ENCODE measurements at regions not wholly inside any gene's neighbourhood (a gene's known extent, or its start where the extent isn't known, plus 50 kb on each side); places are given as distances from the start of the nearest gene placed in this dataset.

DNA sequence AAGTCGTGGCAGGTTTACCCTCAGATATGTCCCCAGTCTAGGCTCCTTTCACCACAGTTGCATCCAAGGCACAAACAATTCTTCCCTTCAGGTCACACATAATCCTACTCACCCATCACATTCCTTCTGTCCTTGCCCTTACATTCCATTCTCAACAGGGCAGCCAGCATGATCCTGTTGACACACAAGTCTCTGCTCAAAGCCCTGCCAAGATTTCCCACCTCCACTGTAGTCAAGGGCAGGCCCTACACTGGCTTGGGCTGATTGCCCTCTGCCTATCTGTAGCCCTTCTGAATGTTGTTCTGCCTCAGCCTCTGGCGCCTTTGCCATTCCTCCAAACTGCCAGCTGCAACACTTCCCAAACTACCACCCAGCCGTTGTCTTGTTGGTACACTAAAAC lies 187.9 kb upstream of the AKR1E2 start (continued):
- no peak for TF ChIP-seq HOXD13 (CRISPR knock-in tag; IDR thresholded peaks at IDR 0.05; ENCODE audit: borderline replicate concordance)
- TF ChIP-seq ZNF157 (tag by site-specific recombination; IDR thresholded peaks at IDR 0.05), result no peak
- TF ChIP-seq ZNF350 (tag by site-specific recombination; IDR thresholded peaks at IDR 0.05), result no peak
- TF ChIP-seq ZBTB17 (tag by site-specific recombination; IDR thresholded peaks at IDR 0.05), result no peak
- TF ChIP-seq ZNF473 (tag by site-specific recombination; IDR thresholded peaks at IDR 0.05), result no peak
- no peak for TF ChIP-seq ZFP37 (tag by site-specific recombination; IDR thresholded peaks at IDR 0.05)

DNA sequence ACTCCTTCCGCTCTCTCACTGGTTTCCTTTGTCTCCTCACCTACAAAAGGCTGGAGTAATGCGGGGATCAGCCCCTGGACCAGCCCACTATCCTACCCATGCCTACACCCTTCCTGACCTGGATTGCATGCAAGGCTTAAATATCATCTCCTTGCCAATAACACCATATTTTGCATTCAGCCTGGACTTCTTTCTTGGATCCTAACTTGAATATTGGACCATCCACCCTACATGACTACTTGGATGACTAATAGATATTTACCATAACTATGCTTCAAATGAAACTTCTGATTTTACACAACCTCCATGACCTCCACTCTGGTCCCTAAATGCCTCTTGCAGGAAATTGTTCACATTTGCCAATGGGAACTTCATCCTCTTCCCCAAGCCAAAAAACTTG lies 188.3 kb upstream of the AKR1E2 start:
- Histone ChIP-seq H3K4me3 (ENCODE audit: low read depth, low read length) (no peak overlapping the region), H3K27ac (ENCODE audit: extremely low read depth, low read depth, low read length) (no peak overlapping the region), H3K9me3 (ENCODE audit: control insufficient read depth, insufficient read depth, low read depth, low read length) (no peaks in the 10 kb centered on the region), H3K36me3 (ENCODE audit: control insufficient read depth in 2 of 2, insufficient read depth in 1 of 2, low read length in 2 of 2) (no peaks in the 10 kb centered on the region), H3K4me1 (ENCODE audit: control insufficient read depth, insufficient read depth, low read length) (no peaks in the 10 kb centered on the region)
- ChIA-PET CTCF (no interaction called here), POLR2A (no interaction called here)
- TF ChIP-seq, protein P1, sequence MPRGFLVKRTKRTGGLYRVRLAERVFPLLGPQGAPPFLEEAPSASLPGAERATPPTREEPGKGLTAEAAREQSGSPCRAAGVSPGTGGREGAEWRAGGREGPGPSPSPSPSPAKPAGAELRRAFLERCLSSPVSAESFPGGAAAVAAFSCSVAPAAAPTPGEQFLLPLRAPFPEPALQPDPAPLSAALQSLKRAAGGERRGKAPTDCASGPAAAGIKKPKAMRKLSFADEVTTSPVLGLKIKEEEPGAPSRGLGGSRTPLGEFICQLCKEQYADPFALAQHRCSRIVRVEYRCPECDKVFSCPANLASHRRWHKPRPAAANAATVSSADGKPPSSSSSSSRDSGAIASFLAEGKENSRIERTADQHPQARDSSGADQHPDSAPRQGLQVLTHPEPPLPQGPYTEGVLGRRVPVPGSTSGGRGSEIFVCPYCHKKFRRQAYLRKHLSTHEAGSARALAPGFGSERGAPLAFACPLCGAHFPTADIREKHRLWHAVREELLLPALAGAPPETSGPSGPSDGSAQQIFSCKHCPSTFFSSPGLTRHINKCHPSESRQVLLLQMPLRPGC (tag by site-specific recombination; IDR thresholded peaks at IDR 0.05), result no peak
- TF ChIP-seq ZSCAN4 (tag by site-specific recombination; IDR thresholded peaks at IDR 0.05) (no peak), BCL11B (tag by site-specific recombination; IDR thresholded peaks at IDR 0.05; ENCODE audit: low read depth) (no peak), SP3 (tag by site-specific recombination; IDR thresholded peaks at IDR 0.05) (no peak), ZNF596 (tag by site-specific recombination; IDR thresholded peaks at IDR 0.05) (no peak), ZFP37 (tag by site-specific recombination; IDR thresholded peaks at IDR 0.05) (no peak), ZNF704 (tag by site-specific recombination; IDR thresholded peaks at IDR 0.05) (no peak), MEIS1 (CRISPR knock-in tag; IDR thresholded peaks at IDR 0.05; ENCODE audit: borderline replicate concordance) (no peak), WT1 (tag by site-specific recombination; IDR thresholded peaks at IDR 0.05) (no peak), ZSCAN30 (tag by site-specific recombination; IDR thresholded peaks at IDR 0.05) (no peak), ZNF843 (tag by site-specific recombination; IDR thresholded peaks at IDR 0.05) (no peak), SETDB1 (IDR thresholded peaks at IDR 0.05; ENCODE audit: insufficient read length, low read length) (no peak), ZNF544 (tag by site-specific recombination; IDR thresholded peaks at IDR 0.05) (no peak), ZFP69B (tag by site-specific recombination; IDR thresholded peaks at IDR 0.05) (no peak), ZNF48 (tag by site-specific recombination; IDR thresholded peaks at IDR 0.05) (no peak), ZNF148 (tag by site-specific recombination; IDR thresholded peaks at IDR 0.05; ENCODE audit: borderline replicate concordance) (no peak), ZNF501 (tag by site-specific recombination; IDR thresholded peaks at IDR 0.05) (no peak), ZNF549 (tag by site-specific recombination; IDR thresholded peaks at IDR 0.05) (no peak), ZNF391 (tag by site-specific recombination; IDR thresholded peaks at IDR 0.05; ENCODE audit: borderline replicate concordance, low read depth) (no peak), GFI1B (tag by site-specific recombination; IDR thresholded peaks at IDR 0.05) (no peak)
